Right ventricle myocardium superior (tissue), 1 donor: ENCODE measurements at regions not wholly inside any gene's neighbourhood (a gene's known extent, or its start where the extent isn't known, plus 50 kb on each side); places are given as distances from the start of the nearest gene placed in this dataset.

Source experiments
- ATAC-seq: fragments of 200-7000 bp; cut with Tn5 transposase; one replicate; pipeline ENCODE4 v1.9.1; 2020; ENCODE audit warnings: mild to moderate bottlenecking; ENCODE audit not compliant: poor library complexity
- DNase-seq: peaks from one replicate; pipeline ENCODE4 v3.0.0-alpha.2; 2020
- intact Hi-C: fragments of 100-400 bp; cut with DNase I; formaldehyde crosslinking; loops from one replicate; pipeline ENCODE4 v1.11.2; 2022
- donor health status: DM: no; HTN: yes; CAD: no; lungs with severe emphysema.

GRCh38 chr11:8811571-8811970 is 99.4 kb upstream of the AKIP1 start:
- intact Hi-C loops = loop anchor here (5.0 to 10.0 kb wide), 2 partner anchors 124 to 153 kb away; partner anchors contain the start of gene TMEM9B
- DNase-seq (no peak), ATAC-seq (no peak)

- DNase-seq (no peak), ATAC-seq (no peak)
- intact Hi-C loops = loop anchor here (5.0 to 10.0 kb wide), 2 partner anchors 125 to 152 kb away; partner anchors contain the start of gene TMEM9B
Measured at GRCh38 chr11:8812438-8812837, 98.6 kb upstream of the AKIP1 start.

GRCh38 chr11:8813658-8814057 is 97.3 kb upstream of the AKIP1 start:
- DNase-seq = peak; percentile 77
- ATAC-seq = peak; percentile 64
- intact Hi-C loops = loop anchor here (5.0 to 10.0 kb wide), 2 partner anchors 126 to 151 kb away; partner anchors contain the start of gene TMEM9B

GRCh38 chr11:8814209-8814922 is 96.6 kb upstream of the AKIP1 start:
- no peak for ATAC-seq
- intact Hi-C loops = loop anchor here (5.0 to 10.0 kb wide), 2 partner anchors 127 to 150 kb away; partner anchors contain the start of gene TMEM9B
- DNase-seq = no peak

- ATAC-seq (no peak), DNase-seq (no peak)
- intact Hi-C loops = loop anchor here (5.0 to 10.0 kb wide), 2 partner anchors 128 to 150 kb away; partner anchors contain the start of gene TMEM9B
Measured at GRCh38 chr11:8814923-8815240, 96.1 kb upstream of the AKIP1 start.

- intact Hi-C loops = loop anchor here (10.0 kb wide), 1 partner anchor 146 kb away; the partner anchor contains the start of gene TMEM9B
- DNase-seq (no peak), ATAC-seq (no peak)
Measured at GRCh38 chr11:8818421-8818820, 92.6 kb upstream of the AKIP1 start.

GRCh38 chr11:8820401-8820800 is 90.6 kb upstream of the AKIP1 start:
- DNase-seq (no peak), ATAC-seq (no peak)

GRCh38 chr11:8822469-8822868 is 88.5 kb upstream of the AKIP1 start:
- intact Hi-C loops = no loop called here
- no peak for DNase-seq
- no peak for ATAC-seq

More at GRCh38 chr11:8820401-8820800, 90.6 kb upstream of the AKIP1 start:
- intact Hi-C loops = no loop called here

GRCh38 chr11:8823174-8823742 is 87.7 kb upstream of the AKIP1 start:
- DNase-seq (no peak), ATAC-seq (no peak)
- intact Hi-C loops = no loop called here

- ATAC-seq (peak; percentile 38), DNase-seq (no peak)
- intact Hi-C loops = no loop called here
Measured at GRCh38 chr11:8826139-8826786, 84.7 kb upstream of the AKIP1 start.

GRCh38 chr11:8826901-8827560 is 84.0 kb upstream of the AKIP1 start:
- ATAC-seq (no peak), DNase-seq (no peak)
- intact Hi-C loops = no loop called here

GRCh38 chr11:8828046-8828445 is 82.9 kb upstream of the AKIP1 start:
- intact Hi-C loops = no loop called here
- DNase-seq (no peak), ATAC-seq (no peak)

GRCh38 chr11:8828580-8829361 is 82.2 kb upstream of the AKIP1 start:
- DNase-seq = no peak
- intact Hi-C loops = no loop called here
- ATAC-seq = no peak

- no peak for ATAC-seq
- DNase-seq = no peak
- intact Hi-C loops = no loop called here
Measured at GRCh38 chr11:8829556-8829955, 81.4 kb upstream of the AKIP1 start.

GRCh38 chr11:8830641-8831040 is 80.3 kb upstream of the AKIP1 start:
- intact Hi-C loops = no loop called here
- no peak for ATAC-seq
- DNase-seq = no peak

GRCh38 chr11:8831861-8832260 is 79.1 kb upstream of the AKIP1 start:
- DNase-seq = no peak
- intact Hi-C loops = no loop called here
- no peak for ATAC-seq

- ATAC-seq = peak; percentile 59
- no peak for DNase-seq
- intact Hi-C loops = no loop called here
Measured at GRCh38 chr11:8832571-8833260, 78.3 kb upstream of the AKIP1 start.
